ENCODE measurements at regions not wholly inside any gene's neighbourhood (a gene's known extent, or its start where the extent isn't known, plus 50 kb on each side); places are given as distances from the start of the nearest gene placed in this dataset.

- no peak overlapping the region for H3K4me2 ChIP-seq
These were observed 521.2 kb downstream of the TCERG1L start for GRCh38 chr10:130790339-130790738.

More at GRCh38 chr10:130790339-130790738, 521.2 kb downstream of the TCERG1L start:
- ATAC-seq (no peak), DNase-seq (ENCODE audit: low spot score) (no peak)
- TF ChIP-seq EZH2 (IDR thresholded peaks at IDR 0.05; ENCODE audit: low read depth, unreplicated experiment) (no peak), STAT1 (IDR thresholded peaks at IDR 0.05; ENCODE audit: unreplicated experiment) (no peak), POLR2AphosphoS5 (IDR thresholded peaks at IDR 0.05; ENCODE audit: low read depth) (no peak), JUNB (IDR thresholded peaks at IDR 0.05; ENCODE audit: unreplicated experiment) (no peak), ETS1 (IDR thresholded peaks at IDR 0.05) (no peak), ZNF114 (CRISPR knock-in tag; IDR thresholded peaks at IDR 0.05) (no peak), EZH2phosphoT487 (IDR thresholded peaks at IDR 0.05; ENCODE audit: unreplicated experiment) (no peak), ZNF462 (CRISPR knock-in tag; IDR thresholded peaks at IDR 0.05) (no peak), REST (IDR thresholded peaks at IDR 0.05; ENCODE audit: unreplicated experiment) (no peak)
- Histone ChIP-seq H3K4me1 (ENCODE audit: insufficient read depth) (no peaks in the 10 kb centered on the region), H3K27me3 (ENCODE audit: insufficient read depth) (no peaks in the 10 kb centered on the region), H3K27ac (ENCODE audit: low read depth) (no peak overlapping the region), H3K9me2 (ENCODE audit: insufficient read depth) (no peaks in the 10 kb centered on the region), H3F3A (replicated peaks; ENCODE audit: low read depth) (no peaks in the 10 kb centered on the region), H4K20me1 (replicated peaks; ENCODE audit: insufficient read depth) (no peaks in the 10 kb centered on the region), H3K4me3 (no peak overlapping the region), H3K79me2 (replicated peaks; ENCODE audit: insufficient read depth) (no peaks in the 10 kb centered on the region), H2AFZ (no peak overlapping the region), H3K36me3 (ENCODE audit: insufficient read depth) (no peaks in the 10 kb centered on the region)
- H3K36me3 Mint-ChIP-seq (ENCODE audit: low read depth): peaks cover 15% of the 10 kb centered on the region
- H3K27me3 Mint-ChIP-seq (ENCODE audit: insufficient read depth, low read depth, poor library complexity): peaks cover 5% of the 10 kb centered on the region
- no peak overlapping the region for H3K27ac Mint-ChIP-seq
- no peak overlapping the region for H3K4me3 Mint-ChIP-seq
- H3K9me3 Mint-ChIP-seq: peaks cover 27% of the 10 kb centered on the region
- no peaks in the 10 kb centered on the region for H3K4me1 Mint-ChIP-seq

All from GM23338 (cell line).